ENCODE measurements at regions not wholly inside any gene's neighbourhood (a gene's known extent, or its start where the extent isn't known, plus 50 kb on each side); places are given as distances from the start of the nearest gene placed in this dataset.
"Not testable (repeated sequence)": the region's sequence is repeated elsewhere in the genome, so short reads cannot be mapped to it uniquely, and the experiment has no call there.

DNA sequence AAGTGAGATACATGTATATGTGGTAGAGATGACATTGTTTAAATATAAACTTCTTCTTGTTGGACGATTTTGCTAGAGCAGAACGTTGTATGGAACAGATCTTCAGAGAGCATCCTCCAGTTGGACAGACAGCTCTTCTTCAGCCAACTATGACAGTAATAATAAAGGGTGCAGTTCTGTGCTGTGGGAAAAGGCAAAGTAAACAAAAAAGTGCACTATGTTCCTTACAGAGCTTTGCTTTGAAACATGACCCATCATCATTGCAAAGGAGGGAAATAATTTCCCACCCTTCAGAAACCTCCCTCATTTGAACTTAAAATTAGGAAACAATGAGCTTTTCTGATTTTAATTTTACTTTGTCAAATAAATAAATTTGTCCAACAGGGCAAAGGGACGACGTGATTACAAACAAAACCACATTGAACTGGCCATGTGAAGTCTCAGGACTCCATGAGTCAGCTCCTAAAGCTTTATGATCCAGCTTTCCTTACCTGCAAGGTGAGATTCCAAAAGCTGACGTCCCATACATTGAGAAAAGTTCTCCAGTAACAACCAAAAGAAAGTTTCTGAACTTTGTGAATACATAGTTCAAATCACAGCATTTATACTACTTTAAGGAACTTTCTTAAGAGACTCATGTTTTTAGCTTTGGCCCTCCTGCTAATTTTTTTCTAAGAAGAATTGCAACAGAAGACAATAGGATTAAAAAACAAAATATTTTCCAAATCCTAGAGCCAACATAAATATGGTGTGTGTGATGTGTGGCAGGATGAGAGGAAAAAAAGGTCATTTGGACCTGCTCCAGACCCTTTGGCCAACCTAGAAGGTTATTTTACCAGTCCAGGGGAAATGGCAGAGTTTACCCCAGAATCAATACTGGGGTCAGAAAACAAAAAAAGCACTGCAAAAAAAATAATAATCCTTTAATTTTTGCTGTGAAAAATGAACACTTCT lies 565.4 kb upstream of the NRP1 start:
- no peak for DNase-seq

DNA sequence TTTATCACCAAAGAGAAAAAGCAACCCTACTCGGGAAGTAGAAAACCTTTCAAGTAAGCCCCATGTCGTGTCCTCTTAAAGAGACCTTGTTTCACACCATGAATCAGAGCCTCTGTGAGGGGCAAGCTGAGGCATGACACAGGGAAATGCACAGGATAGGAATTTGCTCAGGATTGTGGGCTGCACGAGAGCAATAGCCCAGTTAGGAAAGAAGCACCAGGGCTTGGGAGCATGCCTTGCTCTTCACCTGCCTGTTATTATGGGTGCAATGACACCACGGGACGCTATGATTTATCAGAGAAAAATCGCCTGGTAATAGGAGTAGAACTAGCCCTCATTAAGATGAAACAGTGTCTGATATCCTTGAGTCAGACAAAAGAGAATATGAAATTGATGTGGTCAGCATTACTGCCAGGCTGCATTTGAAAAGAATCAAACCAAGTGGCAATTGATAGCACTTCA lies 562.9 kb upstream of the NRP1 start:
- DNase-seq, result no peak

DNA sequence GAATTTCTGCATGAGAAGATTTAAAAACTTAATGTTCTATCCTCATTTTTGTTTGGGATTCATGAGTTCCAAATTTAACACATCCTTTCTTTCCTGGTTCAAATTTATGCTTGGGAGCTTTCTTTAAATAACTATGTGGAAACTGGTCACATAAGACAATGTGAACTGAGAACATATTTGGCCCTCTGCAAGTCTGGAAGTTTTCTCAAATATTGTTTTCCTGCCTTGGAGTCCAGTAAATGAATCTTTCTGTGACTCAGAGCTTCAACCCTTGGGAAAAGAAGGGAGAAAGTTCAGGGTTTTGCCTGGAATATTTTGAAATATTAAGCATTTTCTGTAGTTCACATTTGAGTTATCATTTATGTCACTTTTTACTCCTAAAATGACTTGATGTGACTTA lies 559.0 kb upstream of the NRP1 start:
- no peak for DNase-seq

DNA sequence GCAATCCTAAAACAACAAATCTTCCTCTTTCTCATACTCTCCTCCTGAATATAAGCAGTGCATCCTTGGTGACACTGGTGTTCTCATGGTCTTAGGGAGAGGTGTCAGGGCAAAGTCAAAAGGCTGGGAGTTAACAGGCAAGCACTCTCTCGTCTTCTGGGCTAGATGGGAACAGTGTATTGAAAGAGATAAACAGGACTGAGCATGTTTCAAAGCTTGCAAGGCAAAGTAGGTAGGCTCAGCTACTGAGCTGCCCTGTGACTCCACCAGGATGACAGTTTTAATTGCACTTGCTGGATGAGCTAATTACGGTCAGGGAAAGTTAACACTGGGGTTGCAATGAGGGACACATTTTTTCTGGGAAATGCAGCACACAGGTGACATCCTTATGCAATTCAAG lies 554.9 kb upstream of the NRP1 start:
- no peak for DNase-seq

DNA sequence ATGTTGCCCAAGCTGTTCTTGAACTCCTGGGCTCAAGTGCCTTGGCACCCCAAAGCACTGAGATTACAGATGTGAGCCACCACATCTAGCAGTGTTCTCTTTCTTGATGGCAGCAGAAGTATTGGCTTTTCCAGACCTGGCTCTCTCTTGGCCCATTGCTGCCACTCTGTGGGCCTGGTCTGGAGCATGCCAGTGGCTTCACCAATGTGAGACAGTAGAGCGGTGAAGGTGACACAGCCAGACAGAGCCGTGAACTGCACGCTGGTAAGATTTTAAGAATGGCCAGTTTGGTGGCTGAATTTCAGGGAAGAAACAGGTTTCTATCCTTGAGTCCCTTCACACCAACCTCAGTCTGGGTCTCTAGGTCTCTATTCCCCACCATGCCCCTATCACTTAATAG lies 552.7 kb upstream of the NRP1 start:
- no peak for DNase-seq

DNA sequence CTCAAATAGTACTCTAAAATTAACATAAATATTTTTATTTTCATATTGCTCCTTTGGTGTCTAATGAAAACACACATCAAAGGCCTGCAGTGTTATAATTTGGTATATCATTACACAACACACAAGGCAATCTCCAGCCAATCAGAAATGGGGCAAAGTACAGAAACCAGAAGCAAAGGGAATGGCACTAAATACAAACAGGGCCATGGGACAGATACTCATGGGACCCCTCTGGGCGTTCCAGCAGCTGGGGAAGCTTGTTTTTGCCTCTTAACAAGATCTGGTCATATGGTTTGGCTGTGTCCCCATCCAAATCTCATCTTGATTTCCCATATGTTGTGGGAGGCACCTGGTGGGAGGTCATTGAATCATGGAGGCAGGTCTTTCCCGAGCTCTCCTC lies 551.8 kb upstream of the NRP1 start:
- no peak for DNase-seq

DNA sequence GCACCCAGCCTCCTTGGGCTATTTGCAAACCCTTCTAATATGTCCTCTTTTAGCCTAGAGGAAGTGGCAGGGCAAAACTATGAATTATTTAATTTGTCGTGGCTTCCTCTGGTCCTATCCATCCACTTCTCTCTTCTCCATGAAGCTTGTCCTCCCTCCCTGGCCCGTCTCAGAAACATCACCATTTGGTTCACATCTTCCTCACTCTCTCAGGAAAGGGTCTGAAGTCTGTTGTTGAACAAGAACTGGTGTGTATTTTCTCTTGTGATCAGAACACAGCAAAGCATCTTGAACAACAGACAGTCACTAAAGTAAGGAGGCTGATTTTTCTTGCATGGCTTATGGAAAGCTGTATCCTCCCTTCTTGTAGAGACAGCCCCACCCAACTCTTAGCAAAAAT lies 550.1 kb upstream of the NRP1 start:
- DNase-seq, result no peak

DNA sequence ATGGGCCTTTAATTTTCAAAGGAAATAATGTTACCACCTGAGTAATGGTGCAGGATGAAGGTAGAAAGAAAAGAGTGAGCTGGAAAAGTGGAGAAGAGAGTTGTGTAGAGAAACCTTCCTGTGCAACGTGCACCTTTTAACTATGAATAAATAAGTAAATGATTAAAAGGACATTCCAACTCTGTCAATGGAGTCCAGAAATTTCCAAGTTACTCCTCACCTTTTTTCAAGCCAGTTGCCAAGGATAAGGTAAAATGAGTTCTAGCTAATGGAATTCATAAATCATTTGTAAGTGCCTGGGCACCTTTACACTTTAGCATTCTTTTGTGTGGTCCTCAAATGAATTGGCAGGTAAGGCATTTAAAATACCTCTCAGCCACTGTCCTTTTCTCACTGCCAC lies 549.4 kb upstream of the NRP1 start:
- no peak for DNase-seq

DNA sequence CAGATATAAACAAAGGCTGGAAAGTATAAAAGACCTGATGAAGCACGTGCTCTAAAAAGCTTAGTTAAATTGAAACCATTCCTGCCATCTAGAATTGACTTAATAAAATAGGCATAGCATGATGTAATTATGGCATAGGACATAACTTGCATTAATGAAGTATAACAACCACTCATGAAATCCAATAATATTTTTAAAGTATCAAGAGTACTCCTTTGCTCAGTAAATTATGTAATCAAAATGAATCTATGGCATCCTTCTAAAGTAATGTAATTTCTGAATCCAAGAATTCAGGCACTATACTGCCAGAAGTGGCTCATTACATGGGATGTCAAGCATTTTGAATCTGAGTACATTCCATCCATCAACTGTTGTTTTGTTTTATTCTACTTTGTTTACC lies 548.5 kb upstream of the NRP1 start:
- DNase-seq, result no peak

DNA sequence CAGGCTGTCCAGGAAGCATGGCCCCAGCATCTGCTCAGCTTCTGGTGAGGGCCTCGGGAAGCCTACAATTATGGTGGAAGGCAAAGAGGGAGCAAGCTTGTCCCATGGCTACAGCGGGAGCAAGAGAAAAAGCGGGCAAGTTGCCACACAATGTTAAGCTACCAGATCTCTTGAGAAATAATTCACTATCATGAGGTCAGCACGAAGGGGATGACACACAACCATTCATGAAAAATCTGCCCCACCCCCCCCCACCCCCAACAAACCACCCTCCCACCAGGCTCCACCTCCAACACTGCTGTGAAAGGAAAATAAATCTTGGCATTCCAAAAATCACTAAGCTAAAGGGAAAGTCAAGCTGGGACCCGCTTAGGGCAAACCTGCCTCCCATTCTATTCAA lies 545.8 kb upstream of the NRP1 start:
- no peak for DNase-seq

DNA sequence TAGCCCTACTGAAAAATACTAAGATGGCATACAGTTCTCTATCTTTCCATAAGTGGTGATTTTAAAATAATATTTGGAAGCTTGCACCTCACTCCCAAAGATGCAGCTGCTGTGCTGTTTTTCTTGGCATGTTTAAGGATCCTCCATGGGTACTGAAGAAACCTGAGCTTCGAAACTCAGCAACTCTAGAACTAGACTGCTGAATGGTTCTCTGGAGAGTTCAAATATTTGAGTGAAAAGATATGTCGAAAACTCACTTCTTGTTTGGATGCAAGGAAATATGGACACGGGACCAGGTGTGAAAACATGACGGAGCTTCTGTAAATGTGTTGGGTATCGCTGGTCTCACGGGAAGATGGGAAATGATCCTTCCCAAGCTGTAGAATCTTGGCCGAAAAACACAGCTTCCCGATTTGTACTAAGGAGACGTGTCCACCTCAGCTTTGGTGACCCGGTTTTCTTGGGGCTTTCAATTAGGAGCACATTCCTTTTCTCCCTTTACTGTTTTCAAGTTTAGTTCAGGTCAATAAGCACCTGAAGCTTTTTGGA lies 543.8 kb upstream of the NRP1 start:
- DNase-seq, result no peak

DNA sequence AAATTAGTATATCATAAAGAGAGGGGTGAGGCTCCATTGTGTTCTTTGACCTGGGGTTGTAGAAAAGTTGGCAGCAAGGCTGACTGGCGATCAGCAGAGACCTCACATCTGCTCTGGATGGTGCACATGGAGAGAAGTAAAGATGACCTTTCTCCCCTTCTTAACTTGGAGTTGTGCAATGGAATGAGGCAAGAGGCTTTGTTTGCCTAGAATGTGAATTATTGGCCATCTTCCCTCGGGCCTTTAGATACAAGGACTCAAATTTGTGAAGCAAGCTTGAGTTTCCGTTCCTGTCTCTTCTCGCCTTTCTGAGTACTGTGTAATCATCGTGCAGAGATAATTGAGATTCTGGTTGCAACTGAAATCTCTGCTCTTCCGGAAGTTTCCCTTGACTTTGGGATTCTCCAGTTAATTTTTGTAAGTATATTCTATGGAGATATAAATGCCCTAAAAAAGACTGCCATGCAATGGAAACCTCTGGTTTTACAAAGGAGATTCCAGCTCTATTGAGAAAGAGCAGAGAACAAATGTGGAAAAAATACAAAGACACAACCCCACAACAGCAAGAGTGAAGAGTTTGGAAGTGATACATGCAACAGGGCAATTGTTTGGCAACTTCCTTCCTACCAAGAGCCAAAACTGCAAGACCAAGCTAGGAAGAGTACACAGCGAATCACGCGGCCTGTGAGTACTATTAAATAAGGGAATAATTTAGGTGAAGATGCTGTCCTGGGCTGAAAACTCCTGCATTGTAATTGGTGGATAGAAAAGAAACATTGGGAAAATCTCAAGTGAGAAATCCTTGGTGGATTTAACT lies 542.3 kb upstream of the NRP1 start:
- no peak for DNase-seq

DNA sequence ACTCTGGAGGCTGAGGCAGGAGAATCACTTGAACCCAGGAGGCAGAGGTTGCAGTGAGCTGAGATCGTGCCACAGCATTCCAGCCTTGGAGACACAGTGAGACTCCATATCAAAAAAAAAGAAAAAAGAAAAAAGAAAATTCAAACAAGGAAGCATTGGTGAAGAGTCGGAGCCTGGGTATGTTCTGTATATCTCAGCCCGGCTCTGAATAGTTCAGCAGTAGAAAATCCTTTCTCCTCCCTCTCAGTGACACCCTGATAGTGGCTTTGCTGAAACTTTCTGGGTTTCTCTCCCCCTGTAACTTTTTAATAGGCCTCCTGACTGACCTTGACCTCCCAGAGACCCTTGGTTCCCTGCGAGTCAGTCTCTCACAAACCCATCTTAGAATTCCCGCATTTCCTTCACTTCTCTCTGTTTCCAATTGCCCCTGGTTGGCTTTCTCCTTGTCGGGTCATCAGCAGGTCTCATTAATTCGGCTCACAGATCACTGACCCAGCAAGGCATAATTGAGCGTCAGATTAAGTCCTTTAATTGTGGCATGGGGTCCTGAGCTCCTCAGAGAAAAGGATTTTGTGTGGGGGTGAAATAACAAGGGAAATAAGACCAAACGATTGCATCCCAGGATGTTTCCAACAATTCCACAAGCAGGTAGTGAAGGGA lies 541.6 kb upstream of the NRP1 start:
- no peak for DNase-seq

DNA sequence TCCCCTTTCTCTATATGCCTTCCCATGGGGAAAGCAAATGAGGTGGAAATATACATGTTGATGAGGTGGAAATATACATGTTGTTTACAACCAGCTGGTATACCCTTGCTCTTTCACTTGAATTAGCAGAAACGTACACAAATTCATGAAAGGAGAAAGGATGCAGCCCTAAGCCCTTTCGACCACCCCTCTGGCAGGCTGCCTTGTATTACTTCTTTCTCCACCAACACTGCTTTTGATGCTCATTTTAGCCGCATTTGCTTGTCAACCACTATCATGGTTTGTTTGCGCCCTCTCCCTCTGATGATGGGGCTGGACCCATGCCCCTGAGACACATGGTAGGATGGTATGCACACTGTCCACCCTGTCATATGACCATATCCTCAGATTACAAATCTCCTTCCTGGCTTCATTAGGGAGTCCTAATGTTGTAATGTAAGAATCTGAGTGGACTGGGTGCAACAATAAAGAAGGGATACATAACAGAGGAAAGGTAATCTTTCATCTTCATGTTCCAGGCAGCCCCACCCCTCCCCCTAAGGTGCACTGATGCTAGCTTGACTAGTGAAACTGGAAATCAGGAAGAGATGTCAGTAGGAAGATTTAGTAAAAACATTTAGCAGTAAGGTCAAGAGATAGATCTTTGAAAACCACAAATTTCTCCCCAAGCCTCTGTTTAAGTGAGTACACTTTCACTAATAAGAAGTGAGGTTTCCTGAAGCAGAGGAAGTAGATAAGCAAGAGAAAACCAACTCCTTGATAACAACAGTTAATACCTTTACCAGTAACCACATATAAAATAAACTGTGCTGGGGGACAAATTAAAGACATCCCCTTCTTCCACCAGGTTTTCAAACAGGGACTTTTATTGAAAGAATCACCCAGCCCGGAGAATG lies 536.8 kb upstream of the NRP1 start:
- DNase-seq, result no peak

DNA sequence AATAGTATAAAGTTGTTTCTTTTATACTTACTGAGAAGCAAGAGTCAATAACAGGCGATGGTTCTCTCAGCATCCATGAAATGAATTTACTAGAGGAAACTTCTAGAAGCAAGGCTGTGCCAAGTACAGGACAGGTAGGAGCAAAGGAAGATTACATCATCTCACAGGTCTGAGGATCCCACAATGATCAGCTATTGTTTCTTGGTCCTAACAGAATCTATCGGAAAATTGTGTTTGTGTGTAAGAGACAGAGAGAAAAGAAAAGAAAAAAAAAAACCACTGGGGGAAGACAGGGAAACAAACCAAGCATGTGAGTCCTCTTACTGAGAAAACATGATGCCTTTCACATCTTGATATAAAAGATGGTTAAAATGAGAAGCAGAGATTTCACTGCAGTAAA lies 535.0 kb upstream of the NRP1 start:
- no peak for DNase-seq

DNA sequence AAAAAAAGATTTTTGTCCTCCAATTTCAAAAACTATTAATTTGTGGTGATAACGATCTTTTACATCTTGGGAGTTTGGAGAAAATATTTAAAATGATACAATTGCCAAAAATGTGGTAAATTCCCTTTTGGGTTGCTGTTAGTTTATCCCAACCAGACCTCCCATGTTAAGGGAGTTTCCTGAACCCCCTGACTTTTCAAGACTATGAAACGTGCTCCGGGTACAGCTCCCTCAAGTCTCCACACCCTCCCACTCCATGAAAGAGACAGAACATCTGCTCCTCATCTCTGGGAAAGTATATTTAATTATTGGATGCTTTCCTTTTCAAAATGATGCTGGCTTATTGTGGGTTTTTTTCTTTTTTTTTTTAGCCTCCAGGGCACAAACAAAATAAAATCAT lies 534.6 kb upstream of the NRP1 start:
- DNase-seq, result no peak

DNA sequence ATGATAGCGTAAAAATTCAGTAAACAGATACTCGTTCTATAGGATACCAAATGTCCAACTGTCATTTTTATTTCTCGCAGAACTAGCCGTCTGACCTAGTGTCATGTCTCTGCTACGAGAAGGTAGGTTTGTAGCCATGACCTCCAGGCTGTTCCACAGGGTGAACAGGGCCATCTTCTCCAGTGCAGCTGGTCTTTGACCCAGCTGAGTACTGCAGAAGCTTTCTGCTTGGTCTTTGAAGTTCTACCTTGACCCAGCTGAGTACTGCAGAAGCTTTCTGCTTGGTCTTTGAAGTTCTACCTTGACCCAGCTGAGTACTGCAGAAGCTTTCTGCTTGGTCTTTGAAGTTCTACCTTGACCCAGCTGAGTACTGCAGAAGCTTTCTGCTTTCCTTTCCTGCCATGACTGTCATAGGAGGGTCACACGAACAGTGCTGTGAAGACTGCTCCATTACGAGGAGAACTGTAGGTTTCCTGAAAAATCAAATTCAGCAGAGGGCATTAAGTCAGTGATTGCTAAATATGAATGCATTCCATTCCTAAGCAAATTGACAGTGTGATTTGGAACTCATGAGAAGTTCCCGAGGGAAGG lies 532.8 kb upstream of the NRP1 start:
- DNase-seq, result not testable (repeated sequence)

DNA sequence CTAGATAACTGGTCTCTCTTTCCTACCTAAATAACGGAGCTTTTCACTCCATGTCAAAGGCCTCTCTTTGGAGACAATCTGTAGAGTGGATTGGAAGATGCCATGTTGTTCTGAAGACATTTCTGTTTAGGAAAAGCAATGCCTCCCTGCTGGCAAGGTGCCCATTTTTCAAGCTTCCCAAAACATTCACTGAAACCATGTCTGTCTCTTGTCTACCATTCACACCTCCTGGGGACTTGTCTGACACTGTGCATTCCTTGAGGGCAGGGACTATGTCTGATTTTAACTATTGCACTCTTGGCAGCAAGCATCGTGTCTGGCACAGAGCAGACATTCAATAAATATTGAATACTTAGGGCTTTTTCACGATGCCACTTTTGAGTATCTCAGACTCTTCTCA lies 528.9 kb upstream of the NRP1 start:
- DNase-seq, result no peak

DNA sequence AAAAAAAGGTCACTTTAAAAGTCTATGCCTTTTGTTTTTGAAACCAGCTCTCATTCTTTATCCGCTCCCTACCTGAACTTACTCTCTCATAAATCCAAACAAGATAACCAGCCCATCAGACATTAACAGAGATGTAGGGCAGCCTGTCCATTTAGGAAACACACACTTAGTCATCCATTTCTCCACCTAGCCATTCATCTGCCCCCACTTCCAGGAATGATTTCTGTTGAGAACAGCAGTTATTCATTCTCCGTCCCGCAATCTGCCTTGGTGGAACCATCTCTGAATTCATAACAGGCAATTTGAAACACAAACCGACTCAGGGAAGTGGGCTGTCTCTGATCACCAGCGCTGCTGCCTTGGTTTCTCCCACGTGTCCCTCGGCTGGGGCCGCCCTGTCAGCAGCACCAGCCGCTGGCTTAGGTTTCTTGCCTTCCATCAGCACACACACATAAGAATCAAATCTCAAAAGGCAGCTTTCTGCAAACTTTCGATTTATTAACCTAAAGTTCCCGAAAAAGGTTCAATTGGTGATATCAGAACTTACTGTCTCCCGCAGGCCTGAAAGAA lies 528.2 kb upstream of the NRP1 start:
- no peak for DNase-seq

DNA sequence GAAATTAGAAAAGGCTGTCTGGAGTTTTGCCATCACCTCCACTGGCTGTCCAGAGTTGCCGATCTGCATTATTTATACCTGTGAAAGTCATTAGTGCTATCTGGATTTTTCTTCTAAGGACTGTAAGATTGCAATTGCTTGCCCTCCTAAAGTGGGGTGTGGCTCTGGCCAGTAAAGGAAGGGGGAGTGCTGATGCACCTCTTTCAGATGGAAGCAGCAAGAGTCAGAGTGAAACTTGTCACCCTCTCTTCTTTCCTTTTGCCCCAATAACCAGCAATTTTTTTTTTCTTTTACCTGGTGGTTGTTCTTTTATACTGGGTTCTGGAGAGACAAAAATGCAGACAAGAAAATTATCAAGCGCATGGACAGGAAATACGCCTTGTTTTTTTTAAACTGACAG lies 527.4 kb upstream of the NRP1 start:
- no peak for DNase-seq
